Type B pancreatic cell (in vitro differentiated cells): ENCODE measurements at regions not wholly inside any gene's neighbourhood (a gene's known extent, or its start where the extent isn't known, plus 50 kb on each side); places are given as distances from the start of the nearest gene placed in this dataset.

Experiments used
- DNase-seq: peaks from one replicate; pipeline ENCODE4 v3.0.0; 2021; ENCODE audit warnings: mixed read lengths; ENCODE audit not compliant: unreplicated experiment; ENCODE audit errors: extremely low spot score
- H3K27ac Mint-ChIP-seq: 2 replicates; pipeline ENCODE4 v1.8.0; 2021; ENCODE audit warnings: mild to moderate bottlenecking, mixed read lengths
- H3K27me3 Mint-ChIP-seq: 2 replicates; pipeline ENCODE4 v1.8.0; 2021; ENCODE audit warnings: mixed read lengths
- H3K36me3 Mint-ChIP-seq: 2 replicates; pipeline ENCODE4 v1.8.0; 2021; ENCODE audit warnings: mixed read lengths
- H3K4me1 Mint-ChIP-seq: one replicate; pipeline ENCODE4 v1.8.0; 2021; ENCODE audit warnings: mixed read lengths; ENCODE audit not compliant: unreplicated experiment
- H3K4me3 Mint-ChIP-seq: 2 replicates; pipeline ENCODE4 v1.8.0; 2021; ENCODE audit warnings: mild to moderate bottlenecking, mixed read lengths
- H3K9me3 Mint-ChIP-seq: 2 replicates; pipeline ENCODE4 v1.8.0; 2021; ENCODE audit warnings: mixed read lengths
- TF ChIP-seq, protein P1 (sequence below): fragments of 200-600 bp; sonication (generic); conservative IDR thresholded peaks from 2 replicates; pipeline ENCODE4 v1.5.0; 2021; ENCODE audit warnings: antibody characterized with exemption, mild to moderate bottlenecking

DNA sequence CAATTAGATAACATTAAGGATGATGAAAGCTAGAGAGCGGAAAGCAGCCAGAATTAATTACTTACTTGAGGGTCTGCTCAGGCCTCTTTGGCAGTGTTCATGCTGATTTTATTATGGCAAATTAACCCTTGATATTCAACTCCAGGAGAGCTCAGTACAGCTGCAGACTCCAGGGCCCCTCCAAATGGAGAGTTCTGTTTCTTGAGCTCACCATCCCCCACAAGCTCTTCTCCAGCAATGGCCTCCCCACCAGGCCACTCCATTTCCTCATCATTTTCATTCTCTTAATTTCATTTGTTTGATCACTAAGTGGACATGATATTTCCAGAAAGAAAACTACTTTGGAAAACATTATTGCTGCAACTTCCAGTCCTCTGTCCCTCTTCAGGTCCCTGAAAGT lies 513.3 kb upstream of the NOX3 start:
- H3K27ac Mint-ChIP-seq = no peak overlapping the region
- no peaks in the 10 kb centered on the region for H3K27me3 Mint-ChIP-seq
- DNase-seq = no peak

DNA sequence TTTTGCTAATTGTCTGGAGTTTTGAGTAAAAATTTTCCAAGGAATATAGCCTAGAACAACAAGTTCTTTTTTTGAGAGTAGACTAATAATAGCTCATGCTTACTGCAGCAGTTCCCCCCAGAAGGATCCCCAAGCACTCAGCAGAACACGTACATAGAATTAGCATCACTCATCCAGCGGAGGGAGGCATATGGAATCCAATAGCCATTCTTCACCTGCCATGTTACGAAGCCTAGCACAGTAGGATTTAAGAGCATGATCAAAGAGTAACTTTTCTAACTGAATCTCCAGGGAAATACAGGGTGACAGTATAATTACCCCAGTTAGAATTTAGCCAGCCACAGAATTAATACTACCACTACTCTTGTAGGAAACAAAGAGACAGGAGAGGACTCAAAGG lies 511.7 kb upstream of the NOX3 start:
- DNase-seq = no peak
- TF ChIP-seq, protein P1, sequence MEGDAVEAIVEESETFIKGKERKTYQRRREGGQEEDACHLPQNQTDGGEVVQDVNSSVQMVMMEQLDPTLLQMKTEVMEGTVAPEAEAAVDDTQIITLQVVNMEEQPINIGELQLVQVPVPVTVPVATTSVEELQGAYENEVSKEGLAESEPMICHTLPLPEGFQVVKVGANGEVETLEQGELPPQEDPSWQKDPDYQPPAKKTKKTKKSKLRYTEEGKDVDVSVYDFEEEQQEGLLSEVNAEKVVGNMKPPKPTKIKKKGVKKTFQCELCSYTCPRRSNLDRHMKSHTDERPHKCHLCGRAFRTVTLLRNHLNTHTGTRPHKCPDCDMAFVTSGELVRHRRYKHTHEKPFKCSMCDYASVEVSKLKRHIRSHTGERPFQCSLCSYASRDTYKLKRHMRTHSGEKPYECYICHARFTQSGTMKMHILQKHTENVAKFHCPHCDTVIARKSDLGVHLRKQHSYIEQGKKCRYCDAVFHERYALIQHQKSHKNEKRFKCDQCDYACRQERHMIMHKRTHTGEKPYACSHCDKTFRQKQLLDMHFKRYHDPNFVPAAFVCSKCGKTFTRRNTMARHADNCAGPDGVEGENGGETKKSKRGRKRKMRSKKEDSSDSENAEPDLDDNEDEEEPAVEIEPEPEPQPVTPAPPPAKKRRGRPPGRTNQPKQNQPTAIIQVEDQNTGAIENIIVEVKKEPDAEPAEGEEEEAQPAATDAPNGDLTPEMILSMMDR = no peak
- Mint-ChIP-seq H3K27ac (no peak overlapping the region), H3K36me3 (no peaks in the 10 kb centered on the region), H3K27me3 (no peaks in the 10 kb centered on the region), H3K9me3 (peaks cover 5% of the 10 kb centered on the region), H3K4me3 (no peak overlapping the region), H3K4me1 (peaks cover 24% of the 10 kb centered on the region)

More for the DNA sequence above, 513.3 kb upstream of the NOX3 start:
- Mint-ChIP-seq H3K9me3 (peaks cover 12% of the 10 kb centered on the region), H3K4me3 (no peak overlapping the region), H3K36me3 (no peaks in the 10 kb centered on the region), H3K4me1 (peaks cover 32% of the 10 kb centered on the region)
- TF ChIP-seq, protein P1 = no peak

DNA sequence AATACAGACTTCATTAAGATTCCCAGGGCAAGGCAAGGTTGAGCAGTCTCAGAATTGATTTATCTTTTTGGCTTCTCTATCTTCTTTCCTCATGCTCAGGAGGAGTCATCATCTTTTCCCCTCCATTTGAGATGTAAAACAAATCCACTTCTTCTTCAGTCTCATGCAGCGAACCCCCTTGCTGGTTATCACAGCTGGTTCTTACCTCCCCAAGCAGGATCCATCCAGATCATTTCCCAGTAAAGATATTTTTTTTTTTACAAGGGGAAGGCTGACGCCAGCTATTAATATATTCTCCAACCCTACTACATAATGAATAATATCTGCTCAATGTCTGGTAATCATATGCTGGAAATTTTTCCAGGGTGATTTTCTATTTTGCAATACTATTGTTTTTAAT lies 508.9 kb upstream of the NOX3 start:
- Mint-ChIP-seq H3K27ac (no peak overlapping the region), H3K9me3 (peaks cover 4% of the 10 kb centered on the region), H3K36me3 (no peaks in the 10 kb centered on the region), H3K4me3 (no peak overlapping the region), H3K4me1 (peaks cover 21% of the 10 kb centered on the region), H3K27me3 (no peaks in the 10 kb centered on the region)
- no peak for DNase-seq
- TF ChIP-seq, protein P1 = no peak

- peaks cover 4% of the 10 kb centered on the region for H3K9me3 Mint-ChIP-seq
Observed at GRCh38 chr6:155962276-155962675, 506.6 kb upstream of the NOX3 start.

DNA sequence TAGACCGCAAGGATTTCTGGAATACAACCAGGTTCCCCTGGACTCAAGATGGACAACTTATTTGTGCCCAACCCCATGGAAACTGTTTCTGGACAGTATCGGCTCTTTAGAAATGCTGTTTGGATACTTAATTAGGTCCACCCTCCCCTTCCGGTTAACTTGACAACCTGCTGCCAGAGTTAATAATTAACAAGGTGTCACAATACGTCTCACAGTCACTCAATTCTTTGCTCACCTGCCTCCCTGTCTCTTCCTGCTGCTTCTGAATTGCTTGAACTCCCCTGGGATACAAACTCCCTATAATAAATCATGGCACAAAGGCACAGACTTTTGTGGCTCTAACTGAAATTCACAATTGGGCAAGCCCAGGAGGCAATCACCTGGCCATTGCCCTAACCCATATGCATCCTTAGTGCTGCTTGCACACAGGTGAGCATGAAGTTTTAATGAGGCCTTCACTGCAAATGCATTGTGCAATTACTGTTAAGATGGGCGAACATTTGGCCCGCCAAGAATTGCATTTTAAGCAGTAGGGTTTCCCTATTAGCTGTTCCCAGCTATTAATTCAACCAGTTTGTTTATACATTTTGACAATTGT lies 504.4 kb upstream of the NOX3 start:
- no peaks in the 10 kb centered on the region for H3K36me3 Mint-ChIP-seq
- H3K4me1 Mint-ChIP-seq = peaks cover 12% of the 10 kb centered on the region
- H3K9me3 Mint-ChIP-seq = peaks cover 4% of the 10 kb centered on the region
- H3K27ac Mint-ChIP-seq = no peak overlapping the region
- no peak for DNase-seq
- H3K27me3 Mint-ChIP-seq = no peaks in the 10 kb centered on the region
- TF ChIP-seq, protein P1 = no peak
- no peak overlapping the region for H3K4me3 Mint-ChIP-seq

More at GRCh38 chr6:155962276-155962675, 506.6 kb upstream of the NOX3 start:
- Mint-ChIP-seq H3K27ac (no peak overlapping the region), H3K36me3 (no peaks in the 10 kb centered on the region), H3K4me3 (no peak overlapping the region), H3K27me3 (no peaks in the 10 kb centered on the region), H3K4me1 (peaks cover 18% of the 10 kb centered on the region)
- no peak for DNase-seq
- TF ChIP-seq, protein P1 = no peak

- no peak overlapping the region for H3K4me3 Mint-ChIP-seq
- H3K9me3 Mint-ChIP-seq = peaks cover 4% of the 10 kb centered on the region
Observed at GRCh38 chr6:155958550-155958949, 502.9 kb upstream of the NOX3 start.

More at GRCh38 chr6:155958550-155958949, 502.9 kb upstream of the NOX3 start:
- TF ChIP-seq, protein P1 = no peak
- Mint-ChIP-seq H3K4me1 (peaks cover 6% of the 10 kb centered on the region), H3K27ac (no peak overlapping the region), H3K27me3 (no peaks in the 10 kb centered on the region), H3K36me3 (no peaks in the 10 kb centered on the region)
- DNase-seq = no peak
